Mucosa of rectum (tissue), 2 donors: ENCODE measurements at regions not wholly inside any gene's neighbourhood (a gene's known extent, or its start where the extent isn't known, plus 50 kb on each side); places are given as distances from the start of the nearest gene placed in this dataset.

ENCODE experiments used
- H3K27ac ChIP-seq, 2 donors: one replicate each; pipeline ENCODE4 v1.7.0; 2013; ENCODE audit warnings: inconsistent platforms in 2 of 2, low read depth in 2 of 2, low read length in 2 of 2
- H3K27me3 ChIP-seq, 2 donors: one replicate each; pipeline ENCODE4 v1.7.0; 2013; ENCODE audit warnings: low read length in 2 of 2; ENCODE audit not compliant: control insufficient read depth in 2 of 2, insufficient read depth in 2 of 2
- H3K36me3 ChIP-seq, 2 donors: one replicate each; pipeline ENCODE4 v1.7.0; 2013; ENCODE audit warnings: low read length in 2 of 2; ENCODE audit not compliant: control insufficient read depth in 2 of 2, insufficient read depth in 2 of 2
- H3K4me1 ChIP-seq, 2 donors: one replicate each; pipeline ENCODE4 v1.7.0; 2013; ENCODE audit warnings: low read length in 2 of 2, mild to moderate bottlenecking in 1 of 2; ENCODE audit not compliant: control insufficient read depth in 2 of 2, insufficient read depth in 2 of 2
- H3K4me3 ChIP-seq, 2 donors: one replicate each; pipeline ENCODE4 v1.7.0; 2013; ENCODE audit warnings: low read length in 2 of 2
- H3K9ac ChIP-seq, 2 donors: one replicate each; pipeline ENCODE4 v1.7.0; 2013; ENCODE audit warnings: low read length in 2 of 2, low read depth in 1 of 2, mild to moderate bottlenecking in 1 of 2
- H3K9me3 ChIP-seq, 2 donors: one replicate each; pipeline ENCODE4 v1.7.0; 2013; ENCODE audit warnings: low read length in 2 of 2; ENCODE audit not compliant: control insufficient read depth in 2 of 2
- donor health status: healthy.
- donor health status: Normal muscosa, but diverticular disease.

- Histone ChIP-seq H3K9ac (no peak overlapping the region), H3K27me3 (peaks cover 0 to 4% of the 10 kb centered on the region in 2 donors), H3K27ac (no peak overlapping the region), H3K36me3 (no peaks in the 10 kb centered on the region), H3K9me3 (no peaks in the 10 kb centered on the region), H3K4me3 (no peak overlapping the region), H3K4me1 (no peaks in the 10 kb centered on the region)
Measured at GRCh38 chr13:29676535-29676934, 81.0 kb upstream of the SLC7A1 start.

- Histone ChIP-seq H3K4me3 (no peak overlapping the region), H3K27ac (no peak overlapping the region), H3K9ac (no peak overlapping the region), H3K27me3 (no peaks in the 10 kb centered on the region), H3K36me3 (no peaks in the 10 kb centered on the region), H3K9me3 (no peaks in the 10 kb centered on the region), H3K4me1 (no peaks in the 10 kb centered on the region)
Measured at GRCh38 chr13:29674532-29674931, 79.0 kb upstream of the SLC7A1 start.

GRCh38 chr13:29664591-29664990 is 69.1 kb upstream of the SLC7A1 start:
- H3K36me3 ChIP-seq = no peaks in the 10 kb centered on the region
- H3K9ac ChIP-seq = no peak overlapping the region
- H3K4me3 ChIP-seq = no peak overlapping the region
- H3K9me3 ChIP-seq = no peaks in the 10 kb centered on the region
- H3K4me1 ChIP-seq = no peaks in the 10 kb centered on the region
- no peaks in the 10 kb centered on the region for H3K27me3 ChIP-seq
- no peak overlapping the region for H3K27ac ChIP-seq

GRCh38 chr13:29654843-29655547 is 59.5 kb upstream of the SLC7A1 start:
- Histone ChIP-seq H3K27me3 (no peaks in the 10 kb centered on the region), H3K4me1 (no peaks in the 10 kb centered on the region), H3K4me3 (no peak overlapping the region), H3K36me3 (no peaks in the 10 kb centered on the region), H3K9me3 (no peaks in the 10 kb centered on the region), H3K9ac (no peak overlapping the region), H3K27ac (no peak overlapping the region)

- no peak overlapping the region for H3K9ac ChIP-seq
- no peaks in the 10 kb centered on the region for H3K27me3 ChIP-seq
- no peaks in the 10 kb centered on the region for H3K36me3 ChIP-seq
- no peaks in the 10 kb centered on the region for H3K9me3 ChIP-seq
- no peak overlapping the region for H3K4me3 ChIP-seq
- no peaks in the 10 kb centered on the region for H3K4me1 ChIP-seq
- no peak overlapping the region for H3K27ac ChIP-seq
Measured at GRCh38 chr13:29654384-29654783, 58.9 kb upstream of the SLC7A1 start.

GRCh38 chr13:29648760-29649159 is 53.3 kb upstream of the SLC7A1 start:
- no peaks in the 10 kb centered on the region for H3K4me1 ChIP-seq
- H3K36me3 ChIP-seq = no peaks in the 10 kb centered on the region
- no peak overlapping the region for H3K4me3 ChIP-seq
- H3K9ac ChIP-seq = no peak overlapping the region
- no peaks in the 10 kb centered on the region for H3K27me3 ChIP-seq
- H3K27ac ChIP-seq = no peak overlapping the region
- H3K9me3 ChIP-seq = no peaks in the 10 kb centered on the region
